H9 (cell line): ENCODE measurements at regions not wholly inside any gene's neighbourhood (a gene's known extent, or its start where the extent isn't known, plus 50 kb on each side); places are given as distances from the start of the nearest gene placed in this dataset.

Experiments
- DNase-seq: peaks from one replicate; pipeline ENCODE4 v3.0.0-alpha.2; 2017
- H2AFZ ChIP-seq: one replicate; pipeline ENCODE4 v1.6.1; 2013; ENCODE audit warnings: mild to moderate bottlenecking, low read length, control low read depth, moderate library complexity
- H2AK5ac ChIP-seq: 2 replicates; pipeline ENCODE4 v1.6.1; 2013; ENCODE audit warnings: low read length, control low read depth, mixed read lengths; ENCODE audit not compliant: insufficient read length
- H2BK120ac ChIP-seq: one replicate; pipeline ENCODE4 v1.6.1; 2013; ENCODE audit warnings: low read depth, mild to moderate bottlenecking, low read length, control low read depth, inconsistent platforms; ENCODE audit not compliant: poor library complexity, severe bottlenecking
- H2BK12ac ChIP-seq: 2 replicates; pipeline ENCODE4 v1.6.1; 2013; ENCODE audit warnings: low read length, control low read depth, mixed read lengths, low read depth; ENCODE audit not compliant: insufficient read length
- H2BK15ac ChIP-seq: 2 replicates; pipeline ENCODE4 v1.6.1; 2013; ENCODE audit warnings: low read depth, low read length, control low read depth
- H2BK20ac ChIP-seq: one replicate; pipeline ENCODE4 v1.6.1; 2013; ENCODE audit warnings: low read depth, mild to moderate bottlenecking, low read length, control low read depth, inconsistent platforms; ENCODE audit not compliant: poor library complexity, severe bottlenecking
- H2BK5ac ChIP-seq: 2 replicates; pipeline ENCODE4 v1.6.1; 2013; ENCODE audit warnings: low read length, control low read depth, mixed read lengths; ENCODE audit not compliant: insufficient read length
- H3K14ac ChIP-seq: 2 replicates; pipeline ENCODE4 v1.6.1; 2013; ENCODE audit warnings: low read length, control low read depth; ENCODE audit not compliant: insufficient read depth
- H3K18ac ChIP-seq: 2 replicates; pipeline ENCODE4 v1.6.1; 2013; ENCODE audit warnings: low read depth, mild to moderate bottlenecking, mixed read lengths, low read length, control low read depth; ENCODE audit not compliant: insufficient read length
- H3K23ac ChIP-seq: 2 replicates; pipeline ENCODE4 v1.6.1; 2013; ENCODE audit warnings: low read length, control low read depth, mixed read lengths, low read depth; ENCODE audit not compliant: insufficient read length
- H3K23me2 ChIP-seq: 2 replicates; pipeline ENCODE4 v1.6.1; 2013; ENCODE audit warnings: low read depth, mild to moderate bottlenecking, mixed read lengths, low read length, control low read depth; ENCODE audit not compliant: insufficient read length, poor library complexity, severe bottlenecking
- H3K27ac ChIP-seq: 2 replicates; pipeline ENCODE4 v1.5.1; 2013; ENCODE audit warnings: low read length, control low read depth, mixed read lengths, low read depth; ENCODE audit not compliant: insufficient read length
- H3K27me3 ChIP-seq: 2 replicates; pipeline ENCODE4 v1.6.1; 2013; ENCODE audit warnings: low read length, control low read depth, inconsistent platforms; ENCODE audit not compliant: insufficient read depth
- H3K4ac ChIP-seq: 2 replicates; pipeline ENCODE4 v1.6.1; 2013; ENCODE audit warnings: low read depth, mild to moderate bottlenecking, control low read depth, inconsistent platforms, low read length, moderate library complexity
- H3K4me1 ChIP-seq: 2 replicates; pipeline ENCODE4 v1.6.1; 2013; ENCODE audit warnings: low read length, control low read depth, inconsistent platforms; ENCODE audit not compliant: insufficient read depth
- H3K4me2 ChIP-seq: 2 replicates; pipeline ENCODE4 v1.6.1; 2013; ENCODE audit warnings: low read length, control low read depth, mixed read lengths; ENCODE audit not compliant: insufficient read length, insufficient read depth
- H3K56ac ChIP-seq: 2 replicates; pipeline ENCODE4 v1.6.1; 2013; ENCODE audit warnings: low read depth, mild to moderate bottlenecking, mixed read lengths, low read length, control low read depth; ENCODE audit not compliant: insufficient read length
- H3K79me1 ChIP-seq: 2 replicates; pipeline ENCODE4 v1.6.1; 2013; ENCODE audit warnings: low read depth, mild to moderate bottlenecking, moderate library complexity, low read length, control low read depth, inconsistent platforms; ENCODE audit not compliant: insufficient read depth, poor library complexity, severe bottlenecking
- H3K79me2 ChIP-seq: 2 replicates; pipeline ENCODE4 v1.6.1; 2013; ENCODE audit warnings: low read length, control low read depth, inconsistent platforms; ENCODE audit not compliant: insufficient read depth
- H3K9ac ChIP-seq: 2 replicates; pipeline ENCODE4 v1.6.1; 2013; ENCODE audit warnings: low read length, control low read depth, mixed read lengths; ENCODE audit not compliant: insufficient read length; ENCODE audit errors: extremely low read depth
- H3K9me3 ChIP-seq: one replicate; pipeline ENCODE4 v1.6.1; 2013; ENCODE audit warnings: low read depth, low read length, inconsistent platforms; ENCODE audit not compliant: control insufficient read depth
- H3T11ph ChIP-seq: one replicate; pipeline ENCODE4 v1.6.1; 2013; ENCODE audit warnings: mild to moderate bottlenecking, low read length, control low read depth, inconsistent platforms
- H4K20me1 ChIP-seq: one replicate; pipeline ENCODE4 v1.6.1; 2013; ENCODE audit not compliant: control insufficient read depth, insufficient read length, insufficient read depth
- H4K5ac ChIP-seq: 2 replicates; pipeline ENCODE4 v1.6.1; 2013; ENCODE audit warnings: low read depth, mild to moderate bottlenecking, mixed read lengths, low read length, control low read depth; ENCODE audit not compliant: insufficient read length
- H4K8ac ChIP-seq: replicated peaks from 2 replicates; pipeline ENCODE4 v1.6.1; 2013; ENCODE audit warnings: low read length, control low read depth, mixed read lengths, low read depth; ENCODE audit not compliant: insufficient read length
- H4K91ac ChIP-seq: 2 replicates; pipeline ENCODE4 v1.6.1; 2013; ENCODE audit warnings: low read depth, mild to moderate bottlenecking, moderate library complexity, mixed read lengths, low read length, control low read depth; ENCODE audit not compliant: insufficient read length
- H3K27ac Mint-ChIP-seq, 3 experiments: 2 replicates in 2 of 3; 3 replicates in 1 of 3; pipeline ENCODE4 v1.8.0; 2020 to 2021; ENCODE audit warnings: mixed read lengths in 3 of 3, mild to moderate bottlenecking in 1 of 3, moderate library complexity in 1 of 3
- H3K27me3 Mint-ChIP-seq: 2 replicates; pipeline ENCODE4 v1.8.0; 2021; ENCODE audit warnings: low read depth, mild to moderate bottlenecking, moderate library complexity, mixed read lengths
- H3K36me3 Mint-ChIP-seq, 3 experiments: 2 replicates in 2 of 3; 3 replicates in 1 of 3; pipeline ENCODE4 v1.8.0; 2020 to 2021; ENCODE audit warnings: low read depth in 3 of 3, mixed read lengths in 3 of 3; ENCODE audit not compliant: insufficient read depth in 1 of 3
- H3K4me1 Mint-ChIP-seq, 2 experiments: 2 replicates each; pipeline ENCODE4 v1.8.0; 2020; ENCODE audit warnings: mixed read lengths in 2 of 2
- H3K4me3 Mint-ChIP-seq, 2 experiments: 2 replicates in 1 of 2; 3 replicates in 1 of 2; pipeline ENCODE4 v1.8.0; 2020 to 2021; ENCODE audit warnings: mild to moderate bottlenecking in 2 of 2, mixed read lengths in 2 of 2, moderate library complexity in 1 of 2
- H3K9me3 Mint-ChIP-seq, 2 experiments: 2 replicates in 1 of 2; 3 replicates in 1 of 2; pipeline ENCODE4 v1.8.0; 2020; ENCODE audit warnings: mild to moderate bottlenecking in 2 of 2, mixed read lengths in 2 of 2, moderate library complexity in 1 of 2
- WGBS: extraction: QIAGEN DNeasy Blood & Tissue Kit; methylation state at CpG from one replicate; pipeline ENCODE4 v1.1.7; 2013; ENCODE audit warnings: missing lambda C conversion rate, low lambda C conversion rate, mixed read lengths; ENCODE audit not compliant: insufficient read length; ENCODE audit errors: extremely low coverage; 5-methylcytosine and 5-hydroxymethylcytosine counted together
- TF ChIP-seq, protein P1 (sequence below): fragments of 200-600 bp; sonication (generic); conservative IDR thresholded peaks from 3 replicates; pipeline ENCODE4 v1.8.0; 2021; ENCODE audit warnings: antibody characterized with exemption, mild to moderate bottlenecking

DNA sequence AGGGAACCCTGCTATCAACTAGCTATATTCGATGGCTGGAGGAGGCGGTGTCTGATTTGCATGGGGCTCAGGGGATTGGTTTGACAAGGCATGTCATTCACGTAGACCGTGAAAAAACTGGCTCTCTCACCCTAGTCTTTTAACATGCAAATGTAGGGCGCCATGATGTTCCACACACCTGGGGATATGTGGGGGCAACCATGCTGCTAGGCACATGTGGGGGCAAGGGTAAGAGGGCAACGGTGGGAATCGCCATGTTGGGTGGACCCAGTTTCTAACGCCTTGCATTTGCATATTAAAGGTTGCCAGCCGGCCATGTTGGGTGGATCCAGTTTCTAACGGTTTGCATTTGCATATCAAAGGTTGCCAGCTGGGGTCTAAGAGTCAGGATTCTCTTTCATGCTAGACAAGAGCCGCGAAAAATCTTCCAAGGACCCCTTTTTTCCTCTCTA lies 419.2 kb upstream of the NFE2L3 start:
- Histone ChIP-seq H2BK5ac (no peak overlapping the region), H2BK15ac (no peak overlapping the region), H2AK5ac (no peak overlapping the region), H2BK20ac (no peak overlapping the region), H2BK120ac (no peak overlapping the region), H3K23ac (no peak overlapping the region), H4K5ac (no peak overlapping the region), H2BK12ac (no peak overlapping the region), H3K14ac (no peak overlapping the region), H3K9ac (no peak overlapping the region), H3K79me2 (no peaks in the 10 kb centered on the region), H3K79me1 (no peaks in the 10 kb centered on the region), H4K8ac (no peak overlapping the region), H3K18ac (peak overlapping the region; percentile 81), H3K27ac (no peak overlapping the region), H2AFZ (no peak overlapping the region), H4K20me1 (no peaks in the 10 kb centered on the region), H3K4me1 (peaks cover 14% of the 10 kb centered on the region), H3K56ac (no peak overlapping the region), H3K9me3 (no peaks in the 10 kb centered on the region), H3K4me2 (peak overlapping the region; percentile 27), H4K91ac (no peak overlapping the region), H3T11ph (no peak overlapping the region), H3K27me3 (no peaks in the 10 kb centered on the region; the same call in 1 of the 2 replicates), H3K23me2 (no peaks in the 10 kb centered on the region), H3K4ac (no peak overlapping the region)
- Mint-ChIP-seq H3K27me3 (peaks cover 11% of the 10 kb centered on the region), H3K4me1 (peaks cover 23 to 25% of the 10 kb centered on the region in 2 experiments), H3K27ac (peak overlapping the region in 1 of 3 experiments; percentile 74; a peak in 1 of 7 replicates), H3K4me3 (no peak overlapping the region; a peak in 1 of 5 replicates), H3K36me3 (no peaks in the 10 kb centered on the region), H3K9me3 (no peaks in the 10 kb centered on the region)
- TF ChIP-seq, protein P1, sequence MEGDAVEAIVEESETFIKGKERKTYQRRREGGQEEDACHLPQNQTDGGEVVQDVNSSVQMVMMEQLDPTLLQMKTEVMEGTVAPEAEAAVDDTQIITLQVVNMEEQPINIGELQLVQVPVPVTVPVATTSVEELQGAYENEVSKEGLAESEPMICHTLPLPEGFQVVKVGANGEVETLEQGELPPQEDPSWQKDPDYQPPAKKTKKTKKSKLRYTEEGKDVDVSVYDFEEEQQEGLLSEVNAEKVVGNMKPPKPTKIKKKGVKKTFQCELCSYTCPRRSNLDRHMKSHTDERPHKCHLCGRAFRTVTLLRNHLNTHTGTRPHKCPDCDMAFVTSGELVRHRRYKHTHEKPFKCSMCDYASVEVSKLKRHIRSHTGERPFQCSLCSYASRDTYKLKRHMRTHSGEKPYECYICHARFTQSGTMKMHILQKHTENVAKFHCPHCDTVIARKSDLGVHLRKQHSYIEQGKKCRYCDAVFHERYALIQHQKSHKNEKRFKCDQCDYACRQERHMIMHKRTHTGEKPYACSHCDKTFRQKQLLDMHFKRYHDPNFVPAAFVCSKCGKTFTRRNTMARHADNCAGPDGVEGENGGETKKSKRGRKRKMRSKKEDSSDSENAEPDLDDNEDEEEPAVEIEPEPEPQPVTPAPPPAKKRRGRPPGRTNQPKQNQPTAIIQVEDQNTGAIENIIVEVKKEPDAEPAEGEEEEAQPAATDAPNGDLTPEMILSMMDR, result no peak
- WGBS, result no CpG with 5 or more reads among the region's 12 CpGs
- DNase-seq, result peak; percentile 92
